ENCODE measurements at regions not wholly inside any gene's neighbourhood (a gene's known extent, or its start where the extent isn't known, plus 50 kb on each side); places are given as distances from the start of the nearest gene placed in this dataset.
A peak's percentile ranks its signal among the peaks of the same experiment; 100 is the strongest.

DNA sequence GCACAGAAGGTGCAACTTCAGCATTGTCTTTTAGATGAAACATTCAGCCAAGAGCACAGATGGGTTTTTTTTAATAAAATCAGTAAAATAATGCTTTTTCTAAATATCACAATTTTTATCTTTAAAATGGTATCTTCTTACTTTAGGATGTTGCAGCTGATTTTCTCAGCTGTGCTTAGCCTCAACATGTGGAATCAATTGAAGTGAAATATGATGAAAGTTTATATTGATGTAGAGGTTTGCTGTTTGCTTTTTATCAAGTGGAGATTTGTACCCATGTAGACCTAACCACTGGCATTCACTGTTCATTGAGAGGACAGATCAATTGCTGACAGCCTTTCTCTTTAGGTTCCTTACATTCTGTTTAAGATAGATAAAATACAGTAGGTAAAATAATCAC is 107.8 kb downstream of the CYB561 start:
- no peak for DNase-seq (ENCODE audit: low read depth)

DNA sequence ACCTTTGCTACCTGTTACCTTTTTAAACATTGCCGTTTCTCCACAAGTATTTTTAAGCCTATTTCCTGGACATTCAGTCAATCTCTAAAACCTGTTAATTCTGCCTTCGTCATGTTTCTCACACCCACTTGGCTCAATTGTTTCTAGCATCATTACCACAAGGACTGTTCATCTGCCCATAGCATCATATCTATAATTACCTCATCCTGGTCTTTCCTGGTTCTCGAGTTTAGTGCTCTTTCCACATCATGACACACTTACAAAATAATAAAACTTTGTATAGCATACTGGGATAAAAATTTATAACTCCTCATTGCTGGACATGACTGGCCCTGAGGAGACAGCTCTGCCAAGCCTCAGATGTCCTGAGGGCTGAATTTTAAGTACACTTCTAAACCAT is 104.8 kb downstream of the CYB561 start:
- no peak for DNase-seq (ENCODE audit: low read depth)

DNA sequence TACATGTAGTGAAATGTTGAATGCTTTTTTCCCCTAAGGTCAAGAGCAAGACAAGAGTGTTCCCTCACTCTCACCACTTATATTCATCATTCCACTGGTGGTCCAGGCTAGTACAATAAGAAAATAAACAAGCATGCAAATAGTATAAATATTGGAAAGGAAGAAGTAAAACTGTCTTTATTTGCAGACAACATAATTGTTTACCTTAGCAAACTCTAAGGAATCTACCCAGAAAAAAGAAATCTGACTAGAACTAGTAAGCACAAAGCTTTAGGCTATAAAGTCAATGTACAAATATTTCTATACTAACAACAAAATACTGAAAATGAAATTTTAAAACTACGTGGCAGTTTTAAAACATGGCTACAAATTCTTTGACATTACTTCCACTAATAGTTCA is 101.7 kb downstream of the CYB561 start:
- DNase-seq (ENCODE audit: low read depth): no peak

DNA sequence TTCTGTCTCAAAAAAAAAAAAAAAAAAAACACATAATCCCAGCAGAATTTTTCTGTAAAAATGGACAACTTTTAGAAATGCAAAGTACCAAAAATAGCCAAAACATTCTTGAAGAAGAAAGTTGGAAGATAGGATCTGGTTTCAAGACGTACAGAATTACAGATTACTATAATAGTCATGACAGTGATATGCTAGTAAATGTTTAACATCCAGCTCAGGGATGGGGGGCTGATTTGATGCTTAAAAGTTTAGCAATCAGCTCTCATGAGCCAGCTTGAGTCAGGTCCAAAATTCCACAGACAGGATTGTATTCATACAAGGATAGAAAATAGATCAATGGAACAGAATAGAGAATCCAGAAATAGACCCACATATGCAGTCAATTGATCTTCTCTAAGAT is 100.5 kb downstream of the CYB561 start:
- DNase-seq (ENCODE audit: low read depth): no peak

DNA sequence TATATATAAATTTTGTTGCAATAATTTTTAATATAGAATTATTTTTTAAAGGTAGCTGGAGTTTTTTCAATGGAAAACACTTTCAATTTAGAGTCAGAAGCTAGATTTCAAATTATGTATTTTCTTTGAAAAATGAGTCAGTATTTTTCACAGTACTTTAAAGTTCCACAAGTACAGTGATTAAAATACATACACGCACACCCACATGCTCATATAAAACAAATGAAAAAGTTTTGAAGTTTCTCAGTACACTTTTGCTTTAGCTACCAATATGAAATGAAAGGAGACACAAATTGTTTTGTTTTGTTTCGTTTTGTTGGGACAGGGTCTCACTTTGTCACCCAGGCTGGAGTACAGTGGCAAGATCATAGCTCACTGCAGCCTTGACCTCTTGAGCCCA is 98.6 kb downstream of the CYB561 start:
- no peak for DNase-seq (ENCODE audit: low read depth)

DNA sequence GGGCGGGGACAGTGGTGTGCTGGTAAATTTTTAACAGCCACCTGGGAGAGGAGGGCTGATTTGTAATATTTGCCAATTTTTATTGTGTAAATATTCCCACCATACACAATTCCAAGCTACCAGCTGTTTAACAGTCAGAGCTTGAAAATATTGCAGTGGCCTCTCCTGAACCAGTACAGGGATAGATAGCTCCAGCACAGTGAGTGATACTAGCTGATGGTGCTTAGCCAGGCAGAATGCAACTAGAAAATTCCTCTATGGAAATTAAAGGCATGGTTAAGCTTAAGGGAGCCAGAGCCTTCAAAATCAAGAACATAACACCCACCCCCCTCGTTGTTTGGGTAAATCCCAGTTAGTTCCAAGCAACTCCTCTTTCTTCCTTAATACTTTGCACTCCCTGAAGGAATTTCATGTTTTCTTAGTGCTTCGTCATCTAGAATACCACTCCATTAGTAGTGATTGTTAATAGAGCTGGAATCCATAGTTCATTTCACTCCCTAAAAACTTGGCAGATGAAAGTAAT is 96.6 kb downstream of the CYB561 start:
- no peak for DNase-seq (ENCODE audit: low read depth)

DNA sequence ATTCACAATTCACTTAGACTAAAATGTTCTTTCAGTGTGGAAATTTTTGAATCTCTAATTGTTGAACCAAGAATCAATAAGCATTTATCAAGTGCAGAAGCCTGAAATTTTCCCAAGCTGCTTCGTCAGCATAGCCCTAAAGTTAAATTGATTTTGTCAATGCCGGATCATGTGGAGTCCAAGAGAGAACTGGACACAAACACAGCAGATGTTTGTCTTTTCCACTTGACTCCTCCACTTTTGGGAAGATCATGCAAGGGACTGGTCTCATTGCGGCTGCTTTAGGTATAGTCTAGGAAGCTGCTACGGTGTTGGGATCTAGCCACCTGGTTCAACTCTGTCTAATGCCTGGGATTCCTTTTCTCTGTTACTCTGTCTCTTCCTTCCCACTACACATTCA is 95.7 kb downstream of the CYB561 start:
- no peak for DNase-seq (ENCODE audit: low read depth)

DNA sequence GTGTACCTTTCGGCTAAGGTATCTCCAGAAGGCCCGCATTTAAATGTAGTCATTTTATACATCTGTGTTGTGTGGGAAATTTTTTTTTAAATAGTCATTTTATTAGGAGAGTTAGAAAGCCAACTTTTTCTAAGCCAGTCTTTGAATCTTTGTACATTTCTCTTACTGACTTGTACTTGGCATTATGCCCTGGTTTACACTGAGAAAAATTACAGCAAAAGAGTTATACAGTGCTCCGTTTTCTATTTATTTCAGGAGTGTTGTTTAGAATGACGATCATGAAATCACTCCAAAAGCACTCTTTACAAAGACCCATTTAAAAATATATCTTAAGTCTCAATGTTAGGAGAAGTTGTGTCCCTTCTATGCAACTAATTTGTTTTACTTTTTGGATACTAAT is 91.8 kb downstream of the CYB561 start:
- DNase-seq (ENCODE audit: low read depth): no peak

DNA sequence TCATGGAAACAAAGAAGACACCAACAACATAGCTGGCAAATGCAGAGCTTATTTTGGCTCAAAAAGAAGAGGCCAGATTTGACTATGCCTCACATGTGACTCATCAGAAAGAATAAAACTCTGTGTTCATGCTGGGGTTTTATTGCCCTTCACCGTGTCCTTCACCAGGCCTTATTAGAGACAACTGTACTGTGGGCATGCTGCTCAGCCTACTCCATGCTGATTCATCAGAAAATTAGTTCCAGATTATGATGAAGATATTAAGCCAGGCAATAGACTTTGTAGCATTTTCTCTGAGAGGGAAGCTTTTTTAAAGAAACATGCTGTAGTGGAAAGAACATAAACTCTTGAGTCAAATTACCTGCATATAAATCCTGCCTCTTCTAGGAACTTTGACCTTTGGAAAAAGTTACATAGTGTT is 89.8 kb downstream of the CYB561 start:
- DNase-seq (ENCODE audit: low read depth): peak; percentile 98

DNA sequence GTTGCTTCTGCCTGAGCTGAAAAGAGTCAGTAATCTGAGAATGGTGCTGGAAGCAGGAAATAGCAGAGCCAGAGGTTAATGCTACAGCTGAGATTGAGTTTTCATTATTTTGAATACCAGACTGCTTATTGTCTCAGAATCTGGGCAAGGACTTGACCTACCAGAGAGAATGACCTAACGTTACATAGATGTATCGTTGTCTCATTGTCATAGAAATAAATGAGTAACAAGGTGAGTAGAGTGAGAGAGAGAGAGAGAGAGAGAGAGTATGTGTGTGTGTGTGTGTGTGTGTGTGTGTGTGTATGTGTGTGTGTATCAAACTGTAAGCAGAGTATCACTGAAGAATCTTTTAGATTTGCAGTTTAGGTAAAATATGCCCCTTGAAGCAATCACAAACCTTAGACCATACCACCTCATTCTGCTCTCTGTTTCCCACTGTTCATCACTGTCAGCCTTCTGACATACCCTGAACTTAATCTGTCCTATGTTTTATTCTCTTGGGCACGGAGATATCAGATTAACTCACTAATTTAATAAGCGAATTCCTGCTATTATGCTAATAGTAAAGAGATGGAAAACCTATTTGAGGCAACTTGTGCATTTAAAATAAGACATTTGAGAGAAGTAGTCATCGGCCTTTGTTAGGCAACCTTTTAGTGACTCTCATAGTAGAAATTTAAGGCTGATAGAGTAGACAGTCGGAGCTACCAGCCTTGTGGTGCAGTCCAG is 87.8 kb downstream of the CYB561 start:
- DNase-seq (ENCODE audit: low read depth): peak; percentile 87

DNA sequence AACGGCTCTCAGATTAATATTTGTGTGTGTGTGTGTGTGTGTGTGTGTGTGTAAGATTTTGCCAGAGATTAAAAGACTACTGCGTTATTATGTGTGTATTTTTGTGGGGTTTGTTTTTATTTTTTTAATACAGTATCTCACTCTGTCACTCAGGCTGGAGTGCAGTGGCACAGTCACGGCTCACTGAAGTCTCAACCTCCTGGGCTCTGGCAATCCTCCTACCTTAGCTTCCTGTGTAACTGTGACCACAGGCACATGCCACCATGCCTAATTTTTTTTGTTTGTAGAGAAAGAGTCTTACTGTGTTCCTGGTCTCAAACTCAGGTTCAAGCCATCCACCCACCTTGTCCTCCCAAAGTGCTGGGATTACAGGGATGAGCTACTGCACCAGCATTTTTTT is 87.2 kb downstream of the CYB561 start:
- no peak for DNase-seq (ENCODE audit: low read depth)

DNA sequence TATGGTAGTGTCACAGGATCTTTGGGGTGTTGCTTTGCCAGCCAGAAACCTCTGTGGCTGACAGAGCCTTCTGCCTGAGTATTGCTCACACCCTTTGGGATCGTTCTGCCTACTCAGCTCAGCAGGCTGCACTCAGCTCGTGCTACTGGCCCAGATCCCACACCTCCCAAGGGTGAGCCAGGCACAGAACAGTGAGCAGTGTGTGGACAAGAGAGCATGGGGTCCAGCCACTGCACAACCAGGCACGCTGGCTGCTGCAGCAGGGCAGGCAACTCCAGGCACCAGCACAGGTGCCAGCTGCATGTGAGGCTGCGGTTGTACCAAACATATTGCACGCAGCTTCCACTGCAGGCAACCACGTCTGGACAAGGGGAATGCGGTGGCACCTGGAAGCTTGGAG is 84.9 kb downstream of the CYB561 start:
- no peak for DNase-seq (ENCODE audit: low read depth)

DNA sequence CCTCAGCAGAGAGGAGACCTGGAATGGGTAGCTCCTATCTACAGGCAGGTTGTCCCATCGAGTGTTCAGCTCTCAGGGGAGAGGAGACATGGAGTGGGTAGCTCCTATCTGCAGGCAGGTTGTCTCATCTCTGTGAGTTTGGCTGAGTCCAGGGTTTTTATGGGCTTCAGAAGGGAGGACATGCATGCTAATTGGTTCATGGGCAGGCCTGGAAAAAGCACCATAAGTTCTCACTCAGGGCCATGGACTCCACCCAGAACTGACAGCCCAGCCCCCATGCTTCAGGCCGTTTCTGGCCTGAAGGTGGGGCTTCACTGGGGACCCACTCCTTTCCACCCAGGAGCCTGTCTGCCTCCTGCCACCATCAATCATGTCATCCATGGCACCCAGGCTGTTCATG is 84.0 kb downstream of the CYB561 start:
- DNase-seq (ENCODE audit: low read depth): no peak

DNA sequence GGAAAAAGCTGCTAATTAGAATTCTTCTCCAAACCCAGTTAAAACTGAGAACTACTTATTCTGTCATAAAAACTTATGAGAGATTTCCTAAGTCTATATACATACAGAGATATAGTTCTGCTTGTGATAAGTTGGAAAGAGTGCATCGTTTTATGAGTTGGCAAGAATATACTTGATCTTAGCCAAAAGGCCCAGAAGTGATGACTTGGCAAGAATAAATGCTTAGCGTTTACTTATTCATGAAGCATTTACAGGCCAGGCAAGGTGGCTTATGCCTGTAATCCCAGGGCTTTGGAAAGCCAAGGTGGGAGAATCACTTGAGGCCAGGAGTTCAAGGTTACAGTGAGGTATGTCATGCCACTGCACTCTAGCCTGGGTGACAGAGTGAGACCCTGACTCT is 81.7 kb downstream of the CYB561 start:
- DNase-seq (ENCODE audit: low read depth): peak; percentile 62

DNA sequence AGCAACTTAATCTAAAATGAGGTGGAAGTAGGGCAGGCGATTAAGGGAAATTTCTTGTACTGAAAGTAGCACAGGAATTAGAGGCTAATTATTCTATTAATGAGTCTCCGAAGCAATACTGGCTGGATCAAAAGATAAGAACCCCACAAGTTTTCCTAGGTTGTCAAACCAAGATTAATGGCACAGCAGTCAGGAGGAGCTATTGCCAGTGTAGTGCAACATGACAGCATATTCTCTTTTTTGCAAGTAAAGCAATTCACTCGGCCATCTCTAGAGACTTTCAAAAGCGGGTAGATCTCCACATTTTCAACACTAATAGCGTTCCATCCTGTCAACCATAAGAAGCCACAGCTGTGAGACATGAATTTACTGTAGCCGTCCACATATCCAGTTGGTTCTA is 81.2 kb downstream of the CYB561 start:
- DNase-seq (ENCODE audit: low read depth): no peak

DNA sequence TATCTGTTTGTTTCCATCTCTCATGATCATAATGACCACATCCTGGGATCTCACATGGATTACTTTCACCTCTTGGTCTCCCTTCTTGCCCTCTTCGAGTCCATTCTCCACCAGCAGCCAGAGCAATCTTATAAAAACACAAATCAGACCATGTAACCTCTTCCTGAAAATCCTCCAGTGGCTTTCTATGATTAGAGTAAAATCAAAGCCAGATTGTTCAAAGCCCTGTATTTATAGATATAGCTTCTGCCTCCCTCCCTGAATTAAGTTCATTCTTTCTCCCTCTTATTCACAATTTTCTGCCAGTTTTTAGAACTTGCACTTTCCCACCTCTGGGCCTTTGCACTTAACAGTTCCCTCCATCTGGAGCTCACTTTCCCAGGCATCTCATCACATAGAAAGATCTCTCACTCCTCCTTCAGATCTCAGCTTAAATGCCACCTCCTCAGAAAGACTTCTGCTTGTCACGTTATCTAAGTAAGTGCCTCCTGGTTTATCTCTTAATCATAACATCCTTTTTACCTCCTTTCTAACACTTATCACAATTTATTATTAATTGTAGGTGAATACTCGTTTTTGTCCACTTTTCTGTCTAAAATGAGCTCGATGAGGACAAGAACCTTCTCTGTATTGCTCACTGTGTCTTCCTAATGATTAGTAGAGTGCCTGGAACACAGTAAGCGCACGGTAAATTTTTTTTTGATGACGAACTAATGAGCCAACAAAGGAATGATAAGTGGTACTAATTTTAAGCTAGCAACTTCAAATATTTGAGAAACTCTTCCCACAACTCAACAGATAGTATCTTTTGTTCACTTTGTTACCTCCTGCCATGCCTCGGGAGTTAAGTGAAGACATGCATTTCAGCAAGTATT is 80.5 kb downstream of the CYB561 start:
- DNase-seq (ENCODE audit: low read depth): no peak

DNA sequence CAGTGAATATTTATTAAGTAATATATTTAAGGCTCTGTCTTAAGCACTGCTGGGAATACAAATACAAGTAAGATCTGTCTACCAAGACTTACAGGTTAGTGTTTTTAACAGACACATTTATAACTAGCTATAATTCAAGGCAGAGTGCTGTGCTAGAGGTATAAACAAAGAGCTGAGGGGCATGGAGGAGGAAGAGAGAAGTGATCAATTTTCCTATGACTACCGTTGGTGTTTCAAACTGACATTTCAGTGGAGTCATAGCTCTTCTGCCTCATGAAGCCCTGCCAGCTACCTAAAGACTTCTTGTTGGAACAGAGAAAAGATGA is 79.9 kb downstream of the CYB561 start:
- no peak for DNase-seq (ENCODE audit: low read depth)

DNA sequence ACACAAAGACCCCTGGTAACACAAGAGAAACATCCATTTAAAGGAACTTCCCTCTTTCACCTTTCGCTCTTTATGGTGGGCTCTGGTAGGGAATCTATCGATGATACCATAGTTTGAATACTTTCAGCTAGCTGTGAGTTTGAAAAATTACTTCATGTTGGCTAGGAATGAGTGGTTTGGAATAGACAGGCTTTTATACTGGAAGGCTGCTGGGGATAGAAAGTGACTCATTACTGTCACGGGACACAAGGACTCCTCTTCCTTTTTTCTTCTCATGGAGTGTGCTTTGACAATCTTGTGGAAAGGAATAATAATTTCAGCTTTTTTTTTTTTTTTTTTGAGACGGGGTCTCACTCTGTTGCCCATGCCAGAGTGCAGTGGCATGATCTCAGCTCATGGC is 76.9 kb downstream of the CYB561 start:
- DNase-seq (ENCODE audit: low read depth): no peak

DNA sequence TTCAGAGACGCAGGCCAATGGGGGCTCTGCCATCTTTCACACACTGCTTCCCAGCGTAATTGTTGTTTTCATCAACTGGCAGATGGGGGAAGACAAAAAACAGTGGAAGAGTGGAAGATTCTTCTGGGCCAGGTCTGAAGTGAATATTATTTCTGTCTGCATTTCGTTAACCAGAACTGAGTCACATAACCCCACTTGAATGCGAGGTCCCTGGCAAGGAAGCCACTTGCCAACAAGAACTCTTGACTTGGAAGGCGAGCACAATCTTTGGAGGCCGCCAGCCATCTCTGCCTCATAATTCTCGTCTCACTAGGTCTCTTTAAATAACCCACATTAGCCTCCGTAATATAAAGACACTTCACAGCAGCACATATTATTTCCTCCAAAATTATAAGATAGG is 75.4 kb downstream of the CYB561 start:
- no peak for DNase-seq (ENCODE audit: low read depth)

DNA sequence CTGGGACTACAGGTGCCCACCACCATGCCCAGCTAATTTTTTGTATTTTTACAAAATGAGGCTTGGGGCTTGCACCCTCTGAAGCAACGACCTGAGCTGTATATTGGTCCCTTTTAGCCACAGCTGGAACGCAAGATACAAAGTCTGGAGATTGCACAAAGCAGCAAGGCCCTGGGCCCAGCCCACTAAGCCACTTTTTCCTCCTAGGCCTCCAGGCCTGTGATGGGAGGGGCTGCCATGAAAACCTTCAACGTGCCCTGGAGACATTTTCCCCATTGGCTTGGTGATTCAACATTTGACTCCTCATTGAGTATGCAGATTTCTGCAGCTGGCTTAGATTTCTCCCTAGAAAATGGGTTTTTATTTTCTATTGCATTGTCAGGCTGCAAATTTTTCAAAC is 69.2 kb downstream of the CYB561 start:
- no peak for DNase-seq (ENCODE audit: low read depth)

DNA sequence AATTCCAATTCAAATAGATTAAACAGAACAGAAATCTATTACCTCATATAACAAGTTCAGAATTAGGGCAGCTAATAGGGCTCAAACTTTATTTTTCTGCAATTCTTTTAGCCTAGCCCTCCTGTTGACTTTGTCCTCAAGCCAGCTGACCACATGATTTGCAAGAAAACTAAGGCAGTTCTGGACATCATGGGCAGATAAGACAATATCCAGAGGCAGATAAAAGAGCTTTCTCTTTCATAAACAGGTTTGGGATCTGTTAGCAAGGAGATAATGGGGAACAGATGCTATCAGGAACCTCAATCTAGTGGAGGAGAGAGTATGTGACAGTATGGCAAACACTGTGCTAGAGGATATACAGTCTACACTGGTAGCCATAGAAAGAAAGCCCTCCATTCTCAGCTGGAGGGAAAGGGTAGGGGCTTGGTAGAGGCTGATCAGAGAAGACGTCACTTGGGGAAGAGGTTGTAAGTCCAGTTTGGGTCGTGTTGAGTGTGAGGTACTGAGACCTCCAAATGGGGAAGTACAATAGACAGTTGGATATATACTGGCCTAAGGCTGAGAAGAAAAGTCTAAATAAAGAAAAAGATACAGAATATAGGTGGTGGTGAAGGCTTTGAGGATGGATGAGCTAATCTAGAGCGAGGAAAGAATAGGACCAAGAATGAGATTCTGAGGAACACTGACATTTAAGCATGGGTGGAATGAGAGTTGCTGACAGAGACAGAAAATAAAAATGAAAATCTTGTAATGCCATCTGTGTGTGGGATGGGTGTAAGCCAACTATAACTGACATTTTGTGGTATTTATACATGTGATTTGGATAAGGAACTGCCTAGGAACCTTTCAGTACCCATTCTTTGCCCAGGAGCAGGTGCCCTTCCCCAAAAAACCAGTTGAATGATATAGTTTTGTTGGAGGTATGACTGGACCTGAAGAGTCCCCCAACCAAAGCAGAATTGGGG is 67.4 kb downstream of the CYB561 start:
- DNase-seq (ENCODE audit: low read depth): no peak

DNA sequence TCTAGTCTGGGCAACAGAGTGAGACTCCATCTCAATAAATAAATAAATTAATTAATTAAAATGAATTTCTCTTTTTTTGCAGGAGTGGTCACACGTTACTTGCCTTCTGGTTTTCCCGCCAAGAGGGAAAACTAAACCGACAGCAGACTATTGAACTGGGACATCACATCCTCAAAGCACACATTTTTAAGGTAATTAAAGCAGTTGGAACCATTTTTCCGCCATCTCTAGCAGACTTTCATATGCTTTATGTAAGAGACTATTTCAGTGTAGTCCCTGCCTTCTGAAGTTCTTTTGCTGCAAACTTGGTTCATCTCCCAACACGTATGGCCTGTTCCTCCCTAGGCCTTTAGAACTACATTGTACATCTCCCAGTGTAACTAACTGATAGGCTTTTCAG is 66.5 kb downstream of the CYB561 start:
- no peak for DNase-seq (ENCODE audit: low read depth)

All from fibroblast of the conjunctiva (primary cell).